Kidney tubule cell (primary cell): ENCODE measurements at regions not wholly inside any gene's neighbourhood (a gene's known extent, or its start where the extent isn't known, plus 50 kb on each side); places are given as distances from the start of the nearest gene placed in this dataset.

ENCODE experiments used
- DNase-seq: peaks from one replicate; pipeline ENCODE4 v3.0.0-alpha.2; 2018; ENCODE audit warnings: low spot score

- no peak for DNase-seq
These were observed 332.1 kb downstream of the PABPC4L start for GRCh38 chr4:133869486-133869885.

DNA sequence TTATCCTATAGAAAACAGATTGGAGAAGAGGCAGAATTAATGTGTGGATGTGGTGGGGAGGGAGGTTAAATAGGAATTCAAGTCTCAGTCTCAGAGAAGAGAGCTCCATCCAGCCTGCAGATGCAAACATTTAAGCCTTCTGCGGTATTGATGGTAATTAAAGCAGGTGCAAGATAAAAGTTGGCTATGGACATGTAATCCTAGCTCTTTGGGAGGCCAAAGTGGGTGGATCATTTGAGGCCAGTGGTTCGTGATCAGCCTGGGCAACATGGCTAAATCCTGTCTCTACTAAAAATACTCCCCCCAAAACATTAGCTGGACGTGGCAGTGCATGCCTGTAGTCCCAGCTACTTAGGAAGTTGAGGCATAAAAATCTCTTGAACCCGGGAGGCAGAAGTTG, 332.7 kb downstream of the PABPC4L start:
- no peak for DNase-seq

DNA sequence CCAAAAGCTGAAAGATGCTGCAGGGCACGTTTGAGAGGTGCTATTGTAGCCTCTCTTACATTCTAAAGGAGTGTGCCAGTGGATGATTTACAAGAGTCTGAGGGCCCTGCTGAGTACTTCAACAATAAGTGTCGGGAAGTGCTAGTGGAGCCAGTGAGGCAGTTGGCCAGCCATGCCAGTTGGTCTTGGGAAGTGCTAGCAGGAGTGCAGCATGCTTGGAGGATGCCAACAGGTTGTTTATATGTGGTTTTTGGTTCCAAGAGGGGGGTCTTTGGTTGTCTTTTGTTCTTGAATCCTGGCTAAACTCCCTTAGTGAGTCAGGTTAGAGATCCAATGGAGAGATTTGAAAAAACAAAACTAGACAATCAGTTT, 335.3 kb downstream of the PABPC4L start:
- peak; percentile 65 for DNase-seq

GRCh38 chr4:133865612-133866327, 335.8 kb downstream of the PABPC4L start:
- DNase-seq, result peak; percentile 94

GRCh38 chr4:133863153-133863552, 338.4 kb downstream of the PABPC4L start:
- DNase-seq, result no peak

DNA sequence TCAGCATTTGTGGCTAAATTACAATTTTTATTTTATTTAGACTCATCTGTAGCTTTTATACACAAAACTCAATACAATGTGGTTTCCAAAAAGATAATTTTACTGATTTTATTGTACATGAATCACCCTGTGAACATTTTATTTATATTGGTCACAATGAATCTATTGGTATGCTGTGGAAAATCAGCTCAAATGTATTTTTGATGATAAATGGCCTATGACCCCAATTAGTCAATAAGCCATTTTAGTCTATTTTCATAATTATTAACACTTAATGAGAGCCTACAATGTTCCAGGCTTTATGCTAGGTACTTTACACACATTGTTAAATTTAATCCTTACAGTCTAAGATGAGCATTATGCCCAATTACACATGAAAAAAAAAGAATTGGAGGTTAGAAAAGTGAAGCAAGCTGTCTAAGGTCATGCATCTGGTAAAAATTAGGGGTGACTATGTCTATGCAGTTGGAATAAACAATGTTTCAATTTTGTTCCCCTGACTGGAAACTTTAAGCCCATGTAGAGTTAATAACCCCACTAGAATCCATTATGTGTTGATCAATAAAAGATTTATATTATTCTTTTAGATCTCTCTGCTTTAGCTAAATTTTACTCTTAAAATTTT, 344.7 kb downstream of the PABPC4L start:
- DNase-seq, result no peak

- DNase-seq, result no peak
These were observed 346.6 kb downstream of the PABPC4L start for GRCh38 chr4:133855001-133855400.

- DNase-seq, result no peak
These were observed 362.3 kb downstream of the PABPC4L start for GRCh38 chr4:133839326-133839725.

- no peak for DNase-seq
These were observed 378.4 kb downstream of the PABPC4L start for GRCh38 chr4:133823177-133823576.

DNA sequence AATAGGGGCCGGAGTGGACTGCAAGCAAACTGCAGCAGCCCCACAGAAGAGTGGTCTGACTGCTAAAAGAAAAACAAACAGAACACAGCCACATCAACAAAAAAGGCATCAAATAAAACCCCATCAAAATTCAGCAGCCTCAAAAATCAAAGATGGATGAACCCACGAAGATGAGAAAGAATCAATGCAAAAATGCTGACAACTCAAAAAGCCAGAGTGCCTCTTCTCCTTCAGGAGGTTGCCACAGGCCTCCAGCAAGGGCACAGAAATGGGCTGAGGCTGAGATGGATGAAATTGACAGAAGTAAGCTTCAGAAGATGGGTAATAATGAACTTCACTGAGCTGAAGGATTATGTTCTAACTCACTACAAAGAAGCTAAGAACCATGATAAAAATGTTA, 388.6 kb downstream of the PABPC4L start:
- DNase-seq, result no peak

DNA sequence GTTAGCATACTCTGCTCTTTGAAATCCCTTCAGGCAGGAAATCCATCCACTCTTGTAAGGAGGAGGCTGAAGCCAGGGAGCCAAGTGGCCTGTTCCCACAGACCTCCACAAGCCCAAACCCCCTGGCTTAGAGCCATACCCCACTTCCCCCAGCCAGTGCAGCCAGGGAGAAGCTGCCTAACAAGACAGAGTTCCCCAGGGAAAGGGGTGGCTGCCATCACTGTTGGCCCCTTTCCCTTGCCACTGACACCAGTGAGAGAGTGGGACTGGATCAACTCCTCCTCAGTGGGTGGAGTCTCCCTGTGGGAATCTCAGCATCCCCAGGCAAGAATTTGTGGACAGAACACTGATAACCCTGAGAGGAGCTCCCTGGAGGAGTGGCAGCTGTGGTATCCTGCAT, 389.4 kb downstream of the PABPC4L start:
- no peak for DNase-seq

DNA sequence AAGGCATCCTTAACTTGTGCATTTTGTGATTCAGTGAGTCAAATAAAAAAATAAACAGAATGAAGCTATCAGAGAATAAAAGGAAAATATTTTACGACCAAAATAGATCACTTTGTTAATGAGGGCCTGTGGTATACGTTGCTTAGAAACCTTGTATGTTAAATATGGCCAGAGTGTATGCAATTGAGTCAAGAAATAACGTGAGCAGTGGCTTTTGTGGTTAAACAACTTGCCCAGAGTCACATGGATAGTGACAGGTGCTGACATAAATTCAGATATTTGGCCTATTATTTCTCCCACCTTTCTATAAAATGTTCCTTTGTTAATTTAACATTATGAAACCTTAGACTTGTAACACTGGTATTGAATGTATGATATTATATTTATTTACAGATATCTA, 393.4 kb downstream of the PABPC4L start:
- no peak for DNase-seq

GRCh38 chr4:133803341-133803740, 398.2 kb downstream of the PABPC4L start:
- DNase-seq, result no peak

- no peak for DNase-seq
These were observed 399.0 kb downstream of the PABPC4L start for GRCh38 chr4:133802359-133803140.

DNA sequence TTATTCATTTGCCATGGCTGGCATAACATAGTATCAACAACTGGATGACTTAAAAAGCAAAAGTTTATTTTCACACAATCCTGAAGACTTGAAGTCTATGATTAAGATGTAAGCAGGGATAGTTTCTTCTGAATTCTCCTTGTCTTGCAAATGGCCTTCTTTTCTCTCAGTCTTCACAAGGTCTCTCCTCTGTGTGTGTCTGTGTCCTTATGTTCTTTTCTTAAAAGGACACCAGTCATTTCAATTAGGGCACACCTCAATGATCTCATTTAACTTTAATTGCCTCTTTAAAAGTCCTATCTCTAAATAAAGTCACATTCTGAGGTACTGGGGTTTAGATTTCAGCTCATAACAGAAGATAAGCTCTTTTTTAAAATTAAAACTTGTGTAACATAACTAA, 399.7 kb downstream of the PABPC4L start:
- DNase-seq, result no peak

DNA sequence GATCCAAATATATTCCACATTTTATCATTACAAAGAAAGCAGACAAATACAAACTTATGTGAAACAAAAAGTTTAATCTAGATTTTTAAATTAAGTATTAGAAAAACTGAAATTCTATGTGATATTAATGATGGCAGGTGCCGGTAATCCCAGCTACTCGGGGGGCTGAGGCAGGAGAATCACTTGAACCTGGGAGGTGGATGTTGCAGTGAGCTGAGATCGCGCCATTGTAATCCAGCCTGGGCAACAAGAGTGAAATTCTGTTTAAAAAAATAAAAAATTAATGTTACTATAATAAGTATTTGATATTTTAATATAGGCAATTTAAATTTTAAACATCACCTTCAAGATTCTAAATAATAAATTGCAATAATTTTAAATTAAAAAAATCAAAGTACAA, 400.6 kb downstream of the PABPC4L start:
- DNase-seq, result no peak

- DNase-seq, result no peak
These were observed 401.8 kb downstream of the PABPC4L start for GRCh38 chr4:133799717-133800315.

DNA sequence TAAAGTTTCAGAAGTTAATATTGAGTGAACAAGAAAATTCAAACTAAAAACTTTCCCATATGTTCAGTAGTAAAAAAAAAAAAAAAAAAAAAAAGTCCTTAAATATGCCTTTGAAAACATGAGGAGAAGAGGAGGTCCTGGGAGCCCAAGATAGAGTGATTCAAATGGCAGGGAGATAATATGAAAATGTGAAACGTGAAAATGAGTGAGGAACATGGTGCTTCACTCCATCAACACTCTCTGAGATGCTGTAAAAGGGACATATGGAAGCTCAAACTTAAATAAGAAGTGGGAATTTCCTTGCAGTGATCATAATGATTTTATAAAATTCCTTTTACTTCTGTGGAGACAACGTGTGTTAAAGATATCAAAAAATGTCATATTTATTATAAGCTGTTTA, 423.9 kb downstream of the PABPC4L start:
- DNase-seq, result no peak

GRCh38 chr4:133776961-133777360, 424.6 kb downstream of the PABPC4L start:
- no peak for DNase-seq

DNA sequence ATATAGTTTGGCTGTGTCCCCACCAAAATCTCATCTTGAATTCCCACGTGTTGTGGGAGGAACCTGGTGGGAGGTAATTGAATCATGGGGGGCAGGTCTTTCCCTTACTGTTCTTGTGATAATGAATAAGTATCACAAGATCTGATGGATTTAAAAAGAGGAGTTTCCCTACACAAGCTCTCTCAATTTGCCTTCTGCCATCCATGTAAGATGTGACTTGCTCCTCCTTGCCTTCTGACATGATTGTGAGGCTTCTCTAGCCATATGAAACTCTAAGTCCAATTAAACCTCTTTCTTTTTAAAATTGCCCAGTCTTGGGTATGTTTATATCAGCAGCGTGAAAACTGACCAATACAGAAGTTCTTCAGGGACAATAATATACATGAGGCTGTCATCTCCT, 425.1 kb downstream of the PABPC4L start:
- DNase-seq, result no peak

DNA sequence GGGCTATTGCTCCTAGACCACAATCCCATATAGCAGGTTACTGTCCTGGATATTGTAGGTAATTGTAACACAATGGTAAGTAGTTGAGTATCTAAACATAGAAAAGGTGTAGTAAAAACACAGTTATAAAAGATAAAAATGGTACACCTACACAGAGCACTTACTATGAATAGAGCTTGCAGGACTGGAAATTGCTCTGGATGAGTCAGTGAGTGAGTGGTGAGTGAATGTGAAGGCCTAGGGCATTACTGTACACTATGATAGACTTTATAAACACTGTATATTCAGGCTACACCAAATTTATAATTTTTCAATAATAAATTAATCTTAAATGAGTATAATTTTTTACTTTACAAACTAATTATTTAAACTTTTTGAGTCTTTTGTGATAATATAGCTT, 425.7 kb downstream of the PABPC4L start:
- DNase-seq, result peak; percentile 33

DNA sequence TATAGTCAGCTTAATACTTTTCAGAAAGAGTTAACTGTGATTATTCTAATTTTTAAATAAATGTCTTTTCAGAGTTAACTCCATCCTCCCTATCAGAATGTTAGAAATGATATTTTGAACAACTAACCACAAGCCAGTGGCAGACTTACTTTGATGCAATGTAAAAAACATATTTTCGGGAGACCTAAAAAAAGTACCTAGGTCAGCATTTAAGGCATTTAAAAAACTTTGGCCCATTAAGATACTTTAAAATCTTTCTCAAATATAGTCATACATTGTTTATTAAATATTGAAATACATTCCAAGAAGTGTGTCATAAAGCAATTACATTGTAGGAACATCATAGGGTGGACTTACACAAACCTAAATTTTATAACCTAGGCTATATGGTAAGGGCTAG, 426.1 kb downstream of the PABPC4L start:
- DNase-seq, result no peak

GRCh38 chr4:133759428-133759827, 442.2 kb downstream of the PABPC4L start:
- DNase-seq, result no peak
